ENCODE measurements at regions not wholly inside any gene's neighbourhood (a gene's known extent, or its start where the extent isn't known, plus 50 kb on each side); places are given as distances from the start of the nearest gene placed in this dataset.

DNA sequence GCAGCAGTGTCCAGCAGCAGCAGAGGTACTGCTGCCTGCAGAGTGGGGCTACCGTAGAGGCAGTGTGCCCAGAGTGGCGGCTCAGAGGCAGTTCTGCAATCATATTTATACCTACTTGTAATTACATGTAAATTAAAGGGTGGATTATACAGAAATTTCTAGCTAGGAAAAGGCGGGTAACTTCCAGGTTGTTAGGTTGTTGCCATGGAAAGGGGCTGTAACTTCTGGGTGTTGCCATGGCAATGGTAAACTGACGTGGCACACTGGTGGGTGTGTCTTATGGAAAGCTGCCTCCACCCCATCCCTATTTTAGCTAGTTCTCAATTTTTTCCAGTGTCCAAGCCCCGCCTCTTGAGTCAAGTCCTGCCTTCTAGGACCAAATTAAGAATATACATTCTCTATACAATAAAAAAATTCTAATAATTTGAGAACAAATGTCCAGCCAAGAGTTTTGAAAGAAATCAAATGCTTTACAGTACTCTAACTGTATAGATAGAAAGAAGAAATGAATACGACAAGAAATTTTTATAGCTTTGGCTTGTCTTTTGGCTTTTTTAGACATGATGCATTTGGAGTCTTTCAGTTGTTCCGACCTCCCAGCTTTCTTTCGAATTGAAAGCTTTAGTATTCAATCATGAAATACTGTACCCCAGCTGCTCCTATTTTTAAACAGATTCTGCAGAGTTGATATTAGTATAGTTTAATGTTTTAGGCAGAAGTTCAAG, 816.6 kb downstream of the DIAPH3 start:
- TF ChIP-seq CTCF (IDR thresholded peaks at IDR 0.05; ENCODE audit: poor library complexity, severe bottlenecking) (no peak), TAF1 (IDR thresholded peaks at IDR 0.05; ENCODE audit: low read depth) (no peak), EZH2 (IDR thresholded peaks at IDR 0.05; ENCODE audit: borderline replicate concordance, insufficient read depth, low read length, poor library complexity, severe bottlenecking) (no peak), EP300 (conservative IDR thresholded peaks at IDR 0.05; ENCODE audit: poor library complexity, severe bottlenecking) (no peak), RAD21 (conservative IDR thresholded peaks at IDR 0.05) (no peak), POLR2AphosphoS5 (IDR thresholded peaks at IDR 0.05) (no peak), MXI1 (conservative IDR thresholded peaks at IDR 0.05; ENCODE audit: poor library complexity, severe bottlenecking) (no peak)
- TF ChIP-seq, protein P1, sequence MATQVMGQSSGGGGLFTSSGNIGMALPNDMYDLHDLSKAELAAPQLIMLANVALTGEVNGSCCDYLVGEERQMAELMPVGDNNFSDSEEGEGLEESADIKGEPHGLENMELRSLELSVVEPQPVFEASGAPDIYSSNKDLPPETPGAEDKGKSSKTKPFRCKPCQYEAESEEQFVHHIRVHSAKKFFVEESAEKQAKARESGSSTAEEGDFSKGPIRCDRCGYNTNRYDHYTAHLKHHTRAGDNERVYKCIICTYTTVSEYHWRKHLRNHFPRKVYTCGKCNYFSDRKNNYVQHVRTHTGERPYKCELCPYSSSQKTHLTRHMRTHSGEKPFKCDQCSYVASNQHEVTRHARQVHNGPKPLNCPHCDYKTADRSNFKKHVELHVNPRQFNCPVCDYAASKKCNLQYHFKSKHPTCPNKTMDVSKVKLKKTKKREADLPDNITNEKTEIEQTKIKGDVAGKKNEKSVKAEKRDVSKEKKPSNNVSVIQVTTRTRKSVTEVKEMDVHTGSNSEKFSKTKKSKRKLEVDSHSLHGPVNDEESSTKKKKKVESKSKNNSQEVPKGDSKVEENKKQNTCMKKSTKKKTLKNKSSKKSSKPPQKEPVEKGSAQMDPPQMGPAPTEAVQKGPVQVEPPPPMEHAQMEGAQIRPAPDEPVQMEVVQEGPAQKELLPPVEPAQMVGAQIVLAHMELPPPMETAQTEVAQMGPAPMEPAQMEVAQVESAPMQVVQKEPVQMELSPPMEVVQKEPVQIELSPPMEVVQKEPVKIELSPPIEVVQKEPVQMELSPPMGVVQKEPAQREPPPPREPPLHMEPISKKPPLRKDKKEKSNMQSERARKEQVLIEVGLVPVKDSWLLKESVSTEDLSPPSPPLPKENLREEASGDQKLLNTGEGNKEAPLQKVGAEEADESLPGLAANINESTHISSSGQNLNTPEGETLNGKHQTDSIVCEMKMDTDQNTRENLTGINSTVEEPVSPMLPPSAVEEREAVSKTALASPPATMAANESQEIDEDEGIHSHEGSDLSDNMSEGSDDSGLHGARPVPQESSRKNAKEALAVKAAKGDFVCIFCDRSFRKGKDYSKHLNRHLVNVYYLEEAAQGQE (IDR thresholded peaks at IDR 0.05; ENCODE audit: borderline replicate concordance), result no peak
